NT2/D1 (cell line): ENCODE measurements at regions not wholly inside any gene's neighbourhood (a gene's known extent, or its start where the extent isn't known, plus 50 kb on each side); places are given as distances from the start of the nearest gene placed in this dataset.

Experiments used
- DNase-seq: peaks from one replicate; pipeline ENCODE4 v3.0.0-alpha.2; 2011; ENCODE audit warnings: low read depth, low spot score
- H3K27me3 ChIP-seq: 2 replicates; pipeline ENCODE4 v1.6.0; 2011; ENCODE audit warnings: mild to moderate bottlenecking; ENCODE audit not compliant: insufficient read length, insufficient read depth
- H3K36me3 ChIP-seq: 2 replicates; pipeline ENCODE4 v1.6.1; 2011; ENCODE audit warnings: mild to moderate bottlenecking, low read length, mixed read lengths; ENCODE audit not compliant: insufficient read depth, insufficient read length
- H3K4me1 ChIP-seq: 2 replicates; pipeline ENCODE4 v1.5.1; 2011; ENCODE audit not compliant: insufficient read depth, insufficient read length
- H3K4me3 ChIP-seq: 2 replicates; pipeline ENCODE4 v1.5.1; 2011; ENCODE audit warnings: low read depth; ENCODE audit not compliant: insufficient read length
- H3K9ac ChIP-seq: 2 replicates; pipeline ENCODE4 v1.6.0; 2011; ENCODE audit warnings: low read depth; ENCODE audit not compliant: insufficient read length
- H3K9me3 ChIP-seq: 2 replicates; pipeline ENCODE4 v1.5.1; 2011; ENCODE audit warnings: mild to moderate bottlenecking, low read length; ENCODE audit not compliant: insufficient read depth
- SUZ12 ChIP-seq: IDR thresholded peaks from 2 replicates; pipeline ENCODE4 v1.6.1; 2011; ENCODE audit not compliant: insufficient read length, insufficient read depth; ENCODE audit errors: extremely low read depth
- YY1 ChIP-seq: IDR thresholded peaks from 2 replicates; pipeline ENCODE4 v1.6.1; 2011; ENCODE audit not compliant: insufficient read length, insufficient read depth
- ZNF274 ChIP-seq: IDR thresholded peaks from 2 replicates; pipeline ENCODE4 v1.6.1; 2011; ENCODE audit warnings: mild to moderate bottlenecking, low read depth, low read length

- DNase-seq = no peak
- TF ChIP-seq ZNF274 (no peak), SUZ12 (no peak)
- no peaks in the 10 kb centered on the region for H3K36me3 ChIP-seq
- H3K4me3 ChIP-seq = no peak overlapping the region
- H3K9me3 ChIP-seq = no peaks in the 10 kb centered on the region
- no peaks in the 10 kb centered on the region for H3K27me3 ChIP-seq
- no peaks in the 10 kb centered on the region for H3K4me1 ChIP-seq
- no peak overlapping the region for H3K9ac ChIP-seq
Observed at GRCh38 chr1:194296201-194296600, 1109.8 kb upstream of the B3GALT2 start.

GRCh38 chr1:194295685-194296084 is 1109.3 kb upstream of the B3GALT2 start:
- Histone ChIP-seq H3K36me3 (no peaks in the 10 kb centered on the region), H3K4me1 (no peaks in the 10 kb centered on the region), H3K4me3 (no peak overlapping the region), H3K9ac (no peak overlapping the region), H3K9me3 (no peaks in the 10 kb centered on the region), H3K27me3 (no peaks in the 10 kb centered on the region)
- TF ChIP-seq SUZ12 (no peak), ZNF274 (no peak)
- DNase-seq = peak; percentile 47

GRCh38 chr1:194293851-194294405 is 1107.5 kb upstream of the B3GALT2 start:
- Histone ChIP-seq H3K36me3 (no peaks in the 10 kb centered on the region), H3K27me3 (no peaks in the 10 kb centered on the region), H3K9ac (no peak overlapping the region), H3K9me3 (no peaks in the 10 kb centered on the region), H3K4me3 (no peak overlapping the region), H3K4me1 (no peaks in the 10 kb centered on the region)
- TF ChIP-seq ZNF274 = no peak
- TF ChIP-seq SUZ12 = no peak
- no peak for TF ChIP-seq YY1
- no peak for DNase-seq

- DNase-seq = no peak
- no peaks in the 10 kb centered on the region for H3K9me3 ChIP-seq
- H3K27me3 ChIP-seq = no peaks in the 10 kb centered on the region
- H3K36me3 ChIP-seq = no peaks in the 10 kb centered on the region
- H3K4me3 ChIP-seq = no peak overlapping the region
- no peak overlapping the region for H3K9ac ChIP-seq
- H3K4me1 ChIP-seq = no peaks in the 10 kb centered on the region
- no peak for TF ChIP-seq SUZ12
Observed at GRCh38 chr1:194292966-194293365, 1106.6 kb upstream of the B3GALT2 start.

- Histone ChIP-seq H3K36me3 (no peaks in the 10 kb centered on the region), H3K27me3 (no peaks in the 10 kb centered on the region), H3K4me3 (no peak overlapping the region), H3K4me1 (no peaks in the 10 kb centered on the region), H3K9ac (no peak overlapping the region), H3K9me3 (no peaks in the 10 kb centered on the region)
- TF ChIP-seq YY1 (no peak), SUZ12 (no peak), ZNF274 (no peak)
- DNase-seq = no peak
Observed at GRCh38 chr1:194289569-194290266, 1103.3 kb upstream of the B3GALT2 start.

GRCh38 chr1:194288238-194288637 is 1101.8 kb upstream of the B3GALT2 start:
- TF ChIP-seq ZNF274 (no peak), YY1 (no peak), SUZ12 (no peak)
- Histone ChIP-seq H3K36me3 (no peaks in the 10 kb centered on the region), H3K9ac (no peak overlapping the region), H3K27me3 (no peaks in the 10 kb centered on the region), H3K4me3 (no peak overlapping the region), H3K4me1 (no peaks in the 10 kb centered on the region), H3K9me3 (no peaks in the 10 kb centered on the region)
- no peak for DNase-seq

GRCh38 chr1:194281376-194281775 is 1095.0 kb upstream of the B3GALT2 start:
- Histone ChIP-seq H3K27me3 (no peaks in the 10 kb centered on the region), H3K9me3 (no peaks in the 10 kb centered on the region), H3K4me1 (no peaks in the 10 kb centered on the region), H3K36me3 (no peaks in the 10 kb centered on the region), H3K9ac (no peak overlapping the region), H3K4me3 (no peak overlapping the region)
- TF ChIP-seq YY1 = no peak
- TF ChIP-seq SUZ12 = no peak
- TF ChIP-seq ZNF274 = no peak
- no peak for DNase-seq

- Histone ChIP-seq H3K9ac (no peak overlapping the region), H3K9me3 (no peaks in the 10 kb centered on the region), H3K36me3 (no peaks in the 10 kb centered on the region), H3K27me3 (no peaks in the 10 kb centered on the region), H3K4me1 (no peaks in the 10 kb centered on the region), H3K4me3 (no peak overlapping the region)
- TF ChIP-seq ZNF274 (no peak), SUZ12 (no peak), YY1 (no peak)
- no peak for DNase-seq
Observed at GRCh38 chr1:194280463-194280862, 1094.0 kb upstream of the B3GALT2 start.
